ENCODE measurements at regions not wholly inside any gene's neighbourhood (a gene's known extent, or its start where the extent isn't known, plus 50 kb on each side); places are given as distances from the start of the nearest gene placed in this dataset.

- intact Hi-C loops (cut with DNase I) = no loop called here
- DNase-seq (ENCODE audit: low spot score) = no peak
Observed at GRCh38 chr3:153293265-153293664, 131.2 kb downstream of the RAP2B start.

- DNase-seq (ENCODE audit: low spot score) = no peak
- intact Hi-C loops (cut with DNase I) = no loop called here
Observed at GRCh38 chr3:153295901-153296300, 133.9 kb downstream of the RAP2B start.

- intact Hi-C loops (cut with DNase I) = no loop called here
- no peak for DNase-seq (ENCODE audit: low spot score)
Observed at GRCh38 chr3:153305189-153305588, 143.2 kb downstream of the RAP2B start.

- intact Hi-C loops (cut with DNase I) = no loop called here
Observed at GRCh38 chr3:153311541-153311940, 149.5 kb downstream of the RAP2B start.

GRCh38 chr3:153313302-153313965 lies 151.4 kb downstream of the RAP2B start:
- DNase-seq (ENCODE audit: low spot score) = no peak
- intact Hi-C loops (cut with DNase I) = loop anchor here in 1 of 2 donors (2.0 kb wide), 1 partner anchor 69 kb away; no protein-coding TSS in a partner anchor

More at GRCh38 chr3:153311541-153311940, 149.5 kb downstream of the RAP2B start:
- DNase-seq (ENCODE audit: low spot score) = no peak

- DNase-seq (ENCODE audit: low spot score) = no peak
- intact Hi-C loops (cut with DNase I) = no loop called here
Observed at GRCh38 chr3:153314038-153314437, 152.0 kb downstream of the RAP2B start.

GRCh38 chr3:153315781-153316180 lies 153.8 kb downstream of the RAP2B start:
- intact Hi-C loops (cut with DNase I) = no loop called here

GRCh38 chr3:153319705-153320554 lies 157.9 kb downstream of the RAP2B start:
- no peak for DNase-seq (ENCODE audit: low spot score)
- intact Hi-C loops (cut with DNase I) = no loop called here

More at GRCh38 chr3:153315781-153316180, 153.8 kb downstream of the RAP2B start:
- DNase-seq (ENCODE audit: low spot score) = no peak

- intact Hi-C loops (cut with DNase I) = no loop called here
- no peak for DNase-seq (ENCODE audit: low spot score)
Observed at GRCh38 chr3:153320585-153321128, 158.6 kb downstream of the RAP2B start.

GRCh38 chr3:153328690-153329089 lies 166.7 kb downstream of the RAP2B start:
- no peak for DNase-seq (ENCODE audit: low spot score)
- intact Hi-C loops (cut with DNase I) = no loop called here

- DNase-seq (ENCODE audit: low spot score) = no peak
- intact Hi-C loops (cut with DNase I) = no loop called here
Observed at GRCh38 chr3:153330901-153331300, 168.9 kb downstream of the RAP2B start.

- no peak for DNase-seq (ENCODE audit: low spot score)
- intact Hi-C loops (cut with DNase I) = no loop called here
Observed at GRCh38 chr3:153331676-153332075, 169.7 kb downstream of the RAP2B start.

- DNase-seq (ENCODE audit: low spot score) = no peak
- intact Hi-C loops (cut with DNase I) = no loop called here
Observed at GRCh38 chr3:153334558-153334957, 172.5 kb downstream of the RAP2B start.

GRCh38 chr3:153337369-153337768 lies 175.3 kb downstream of the RAP2B start:
- no peak for DNase-seq (ENCODE audit: low spot score)
- intact Hi-C loops (cut with DNase I) = loop anchor here in 1 of 2 donors (5.0 kb wide), 1 partner anchor 640 kb away; no protein-coding TSS in a partner anchor

- DNase-seq (ENCODE audit: low spot score) = no peak
- intact Hi-C loops (cut with DNase I) = loop anchor here in 1 of 2 donors (5.0 kb wide), 1 partner anchor 641 kb away; no protein-coding TSS in a partner anchor
Observed at GRCh38 chr3:153338487-153338886, 176.5 kb downstream of the RAP2B start.

GRCh38 chr3:153339065-153339464 lies 177.0 kb downstream of the RAP2B start:
- DNase-seq (ENCODE audit: low spot score) = no peak
- intact Hi-C loops (cut with DNase I) = loop anchor here in 1 of 2 donors (5.0 kb wide), 1 partner anchor 642 kb away; no protein-coding TSS in a partner anchor

GRCh38 chr3:153343988-153344782 lies 182.2 kb downstream of the RAP2B start:
- intact Hi-C loops (cut with DNase I) = no loop called here
- no peak for DNase-seq (ENCODE audit: low spot score)

- intact Hi-C loops (cut with DNase I) = no loop called here
- no peak for DNase-seq (ENCODE audit: low spot score)
Observed at GRCh38 chr3:153348457-153349107, 186.6 kb downstream of the RAP2B start.

GRCh38 chr3:153349108-153349499 lies 187.1 kb downstream of the RAP2B start:
- no peak for DNase-seq (ENCODE audit: low spot score)
- intact Hi-C loops (cut with DNase I) = no loop called here
